HCT116 (cell line): ENCODE measurements at regions not wholly inside any gene's neighbourhood (a gene's known extent, or its start where the extent isn't known, plus 50 kb on each side); places are given as distances from the start of the nearest gene placed in this dataset.

Experiments used
- ATAC-seq: fragments of 200-7000 bp; cut with Tn5 transposase; 2 replicates; pipeline ENCODE4 v1.9.1; 2020; ENCODE audit warnings: mild to moderate bottlenecking, moderate library complexity
- BruUV-seq: library from RNA; stranded (reverse); fragments of 400-500 nt; replicated peaks from 2 replicates; lab custom pipeline; 2021; lab: Mats Ljungman, UMichigan
- CTCF ChIA-PET: fragments of 300-600 bp; sonication (Branson Sonifier 250); formaldehyde crosslinking; loops from one replicate; lab custom pipeline; 2021; ENCODE audit warnings: antibody characterized with exemption; lab: Charles Lee
- POLR2A ChIA-PET: fragments of 300-600, 350-600 bp; sonication (Branson Sonifier 250); formaldehyde crosslinking; loops from one replicate; lab custom pipeline; 2021; ENCODE audit warnings: antibody characterized with exemption; lab: Charles Lee
- RAD21 ChIA-PET, 2 experiments: fragments of 300-600 bp; sonication (Branson Sonifier 250); formaldehyde crosslinking; loops; one replicate each; lab custom pipeline; 2023; ENCODE audit warnings: low total read pairs in 2 of 2; ENCODE audit not compliant: uncharacterized antibody in 2 of 2, unreplicated experiment in 2 of 2, low non-redundant PET in 1 of 2; lab: Charles Lee
- DNase-seq: peaks from one replicate; pipeline ENCODE4 v3.0.0-alpha.2; 2010; ENCODE audit warnings: low read depth, low spot score
- H2AFZ ChIP-seq: fragments of 200-600 bp; shearing (Covaris generic), sonication (generic); 2 replicates; pipeline ENCODE4 v1.6.1; 2017; ENCODE audit warnings: low read depth, mixed run types, mixed read lengths, antibody characterized with exemption, low read length; ENCODE audit not compliant: poor library complexity, severe bottlenecking
- H3K27ac ChIP-seq: 2 replicates; pipeline ENCODE4 v1.5.1; 2012; ENCODE audit warnings: low read depth, low read length
- H3K27me3 ChIP-seq: fragments of 200-600 bp; sonication (generic); 2 replicates; pipeline ENCODE4 v1.6.1; 2016; ENCODE audit warnings: mixed run types, low read length, mixed read lengths; ENCODE audit not compliant: insufficient read depth
- H3K36me3 ChIP-seq, 2 experiments: fragments of 200-500 bp in 1 of 2; fragments of 200-600 bp in 1 of 2; sonication (Bioruptor generic) in 1 of 2; sonication (generic) in 1 of 2; 2 replicates each; pipeline versions ENCODE4 v1.5.1 to v1.6.1; 2014 to 2016; ENCODE audit warnings: low read length in 2 of 2, inconsistent platforms in 1 of 2, mixed read lengths in 1 of 2, mixed run types in 1 of 2; ENCODE audit not compliant: insufficient read depth in 2 of 2, control insufficient read depth in 1 of 2
- H3K4me1 ChIP-seq, 2 experiments: fragments of 200-600 bp in 1 of 2; sonication (generic) in 1 of 2; 2 replicates each; pipeline versions ENCODE4 v1.5.1 to v1.6.1; 2012 to 2017; ENCODE audit warnings: low read length in 2 of 2, inconsistent platforms in 1 of 2, mild to moderate bottlenecking in 1 of 2, mixed read lengths in 1 of 2, mixed run types in 1 of 2, moderate library complexity in 1 of 2; ENCODE audit not compliant: insufficient read depth in 2 of 2, control insufficient read depth in 1 of 2
- H3K4me2 ChIP-seq: fragments of 200-600 bp; sonication (generic); 2 replicates; pipeline ENCODE4 v1.6.1; 2017; ENCODE audit warnings: mixed run types, low read length, mixed read lengths
- H3K4me3 ChIP-seq, 2 experiments: fragments of 200-600 bp in 1 of 2; sonication (generic) in 1 of 2; replicated peaks in 1 of 2; 2 replicates each; pipeline ENCODE4 v1.5.1; 2011 to 2016; ENCODE audit warnings: low read length in 2 of 2, control low read depth in 1 of 2, low read depth in 1 of 2, mild to moderate bottlenecking in 1 of 2, mixed read lengths in 1 of 2, mixed run types in 1 of 2
- H3K79me2 ChIP-seq: fragments of 200-600 bp; sonication (generic); 2 replicates; pipeline ENCODE4 v1.6.1; 2017; ENCODE audit warnings: mild to moderate bottlenecking, mixed run types, low read length, moderate library complexity, mixed read lengths; ENCODE audit not compliant: insufficient read depth
- H3K9ac ChIP-seq: fragments of 200-600 bp; sonication (generic); 2 replicates; pipeline ENCODE4 v1.6.1; 2016; ENCODE audit warnings: low read length, mixed read lengths
- H3K9me2 ChIP-seq: fragments of 200-600 bp; sonication (generic), shearing (Covaris generic); 2 replicates; pipeline ENCODE4 v1.6.1; 2017; ENCODE audit warnings: mixed run types, mild to moderate bottlenecking, moderate library complexity; ENCODE audit not compliant: insufficient read depth
- H3K9me3 ChIP-seq, 2 experiments: fragments of 200-500 bp in 1 of 2; fragments of 200-600 bp in 1 of 2; sonication (Bioruptor generic) in 1 of 2; sonication (generic) in 1 of 2; 2 replicates each; pipeline ENCODE4 v1.6.1; 2014 to 2017; ENCODE audit warnings: low read length in 2 of 2, mixed read lengths in 2 of 2, inconsistent platforms in 1 of 2, low read depth in 1 of 2, mild to moderate bottlenecking in 1 of 2, mixed run types in 1 of 2, moderate library complexity in 1 of 2; ENCODE audit not compliant: control insufficient read depth in 1 of 2, insufficient read depth in 1 of 2
- H4K20me1 ChIP-seq: fragments of 200-600 bp; sonication (generic), shearing (Covaris generic); 2 replicates; pipeline ENCODE4 v1.6.1; 2017; ENCODE audit warnings: mixed run types, mild to moderate bottlenecking, moderate library complexity; ENCODE audit not compliant: insufficient read depth
- ATF3 ChIP-seq: IDR thresholded peaks from 2 replicates; pipeline ENCODE4 v1.6.1; 2012
- CBX3 ChIP-seq: IDR thresholded peaks from 2 replicates; pipeline ENCODE4 v1.6.1; 2012; ENCODE audit warnings: low read depth
- EGR1 ChIP-seq: IDR thresholded peaks from 2 replicates; pipeline ENCODE4 v1.6.1; 2012; ENCODE audit warnings: low read depth
- ELF1 ChIP-seq: IDR thresholded peaks from 2 replicates; pipeline ENCODE4 v1.6.1; 2012; ENCODE audit warnings: low read depth, borderline replicate concordance
- EZH2 ChIP-seq: fragments of 200-600 bp; sonication (generic); IDR thresholded peaks from 2 replicates; pipeline ENCODE4 v1.6.1; 2017; ENCODE audit warnings: antibody characterized with exemption, mixed run types
- EZH2phosphoT487 ChIP-seq: fragments of 200-600 bp; IDR thresholded peaks from 2 replicates; pipeline ENCODE4 v1.6.1; 2018; ENCODE audit warnings: antibody characterized with exemption, borderline replicate concordance
- FOSL1 ChIP-seq: IDR thresholded peaks from 2 replicates; pipeline ENCODE4 v1.6.1; 2012; ENCODE audit warnings: low read depth
- MAX ChIP-seq: IDR thresholded peaks from 2 replicates; pipeline ENCODE4 v1.6.1; 2012
- POLR2A ChIP-seq: IDR thresholded peaks from 2 replicates; pipeline ENCODE4 v1.7.0; 2011; ENCODE audit warnings: borderline replicate concordance; ENCODE audit not compliant: insufficient read depth, insufficient read length; ENCODE audit errors: extremely low read depth
- RAD21 ChIP-seq: IDR thresholded peaks from 2 replicates; pipeline ENCODE4 v1.6.1; 2012; ENCODE audit warnings: low read depth, mild to moderate bottlenecking
- REST ChIP-seq: IDR thresholded peaks from 2 replicates; pipeline ENCODE4 v1.6.1; 2012; ENCODE audit warnings: low read depth
- SIN3A ChIP-seq: IDR thresholded peaks from 2 replicates; pipeline ENCODE4 v1.6.1; 2012; ENCODE audit warnings: low read depth
- SP1 ChIP-seq: IDR thresholded peaks from 2 replicates; pipeline ENCODE4 v1.6.1; 2012; ENCODE audit warnings: low read depth
- YY1 ChIP-seq: IDR thresholded peaks from 2 replicates; pipeline ENCODE4 v1.6.1; 2011; ENCODE audit warnings: low read length, low read depth, moderate library complexity, mild to moderate bottlenecking; ENCODE audit not compliant: insufficient replicate concordance; ENCODE audit errors: extremely low read depth
- ZNF274 ChIP-seq: fragments of 200-500 bp; sonication (Bioruptor generic); IDR thresholded peaks from 2 replicates; pipeline ENCODE4 v1.6.1; 2014; ENCODE audit warnings: mild to moderate bottlenecking, low read depth, low read length, inconsistent platforms
- intact Hi-C: fragments of 100-400 bp; cut with micrococcal nuclease; formaldehyde crosslinking; loops from 2 replicates; pipeline ENCODE4 v1.10.0; 2022

GRCh38 chr7:81882086-81882485 is 112.2 kb upstream of the HGF start (continued):
- TF ChIP-seq REST: no peak
- TF ChIP-seq FOSL1: no peak
- no peak for TF ChIP-seq RAD21
- no peak for TF ChIP-seq SIN3A
- no peak for TF ChIP-seq ZNF274
- TF ChIP-seq YY1: no peak
- TF ChIP-seq ATF3: no peak
- no peak for TF ChIP-seq MAX
- no peak for TF ChIP-seq POLR2A

- intact Hi-C loops: no loop called here
- no peak for DNase-seq
- ATAC-seq: no peak
- H3K79me2 ChIP-seq: no peaks in the 10 kb centered on the region
- no peak overlapping the region for H3K4me3 ChIP-seq
- H3K9me3 ChIP-seq: no peaks in the 10 kb centered on the region
- no TSS peak for BruUV-seq
- H3K27ac ChIP-seq: no peak overlapping the region
- no peak overlapping the region for H3K9ac ChIP-seq
- no peaks in the 10 kb centered on the region for H4K20me1 ChIP-seq
- RAD21 ChIA-PET: no interaction called here
- CTCF ChIA-PET: no interaction called here
- no peaks in the 10 kb centered on the region for H3K9me2 ChIP-seq
- no peaks in the 10 kb centered on the region for H3K36me3 ChIP-seq
- peak overlapping the region; percentile 27 for H2AFZ ChIP-seq
- no peaks in the 10 kb centered on the region for H3K27me3 ChIP-seq
- POLR2A ChIA-PET: no interaction called here
- H3K4me1 ChIP-seq: no peaks in the 10 kb centered on the region
- H3K4me2 ChIP-seq: no peak overlapping the region
- TF ChIP-seq CBX3 (no peak), EZH2 (no peak), EGR1 (no peak), REST (no peak), POLR2A (no peak), ATF3 (no peak), YY1 (no peak), ZNF274 (no peak), EZH2phosphoT487 (no peak), ELF1 (no peak), SP1 (no peak), MAX (no peak)
These were observed 108.0 kb upstream of the HGF start for GRCh38 chr7:81877890-81878289.
